NOMO-1 (cell line): ENCODE measurements at regions not wholly inside any gene's neighbourhood (a gene's known extent, or its start where the extent isn't known, plus 50 kb on each side); places are given as distances from the start of the nearest gene placed in this dataset.

Experiments used
- DNase-seq, 2 experiments: peaks; one replicate each; lab custom pipeline; 2025; ENCODE audit not compliant: unreplicated experiment in 2 of 2; lab: John Stamatoyannopoulos, UW

DNA sequence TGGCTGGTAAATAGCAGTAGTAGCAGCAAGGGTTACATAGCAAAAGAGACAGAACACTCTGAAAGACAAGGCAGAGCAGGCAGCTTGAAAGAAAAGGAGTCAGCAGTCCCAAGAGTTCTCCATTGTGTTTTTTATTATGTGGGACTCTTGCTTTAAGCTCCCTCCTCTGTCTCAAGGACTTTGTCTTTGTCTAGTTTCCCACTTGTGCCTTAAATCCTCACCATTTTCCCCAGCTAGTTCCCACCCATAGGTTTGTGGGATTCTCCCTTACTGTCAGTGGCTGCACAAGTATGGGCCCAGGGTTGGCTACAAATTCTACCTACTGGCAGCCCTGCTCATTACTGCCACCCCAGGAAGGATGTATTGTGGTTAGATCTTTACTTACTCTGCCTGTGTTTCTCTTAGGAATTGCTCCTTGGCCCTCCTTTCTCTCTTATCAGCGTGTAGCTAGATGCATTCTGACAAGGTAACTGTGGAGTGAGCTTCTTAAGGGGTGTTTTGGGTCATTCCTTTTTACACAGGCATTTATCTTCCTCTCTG is 413.4 kb upstream of the PCDH9 start:
- DNase-seq, result no peak

DNA sequence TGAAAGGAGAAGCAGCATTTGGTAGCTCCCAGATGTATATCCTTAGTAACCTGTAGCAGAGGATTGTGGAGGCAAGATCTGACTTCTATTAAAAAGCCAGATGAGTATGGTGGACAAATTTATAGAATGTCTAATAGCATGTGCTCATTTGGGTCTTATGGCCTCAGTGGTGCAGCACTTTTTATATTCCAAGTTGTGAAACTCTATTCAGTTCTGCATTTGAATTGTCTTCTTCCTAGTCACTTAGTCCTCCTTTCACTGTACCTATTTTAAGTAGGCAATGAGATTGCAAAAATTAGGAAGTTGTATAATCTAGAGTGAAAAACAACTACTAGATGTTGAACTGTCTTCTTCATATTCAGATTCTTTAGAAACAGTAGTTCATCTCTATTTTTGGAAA is 412.5 kb upstream of the PCDH9 start:
- DNase-seq, result peak; percentile 71 to 93

DNA sequence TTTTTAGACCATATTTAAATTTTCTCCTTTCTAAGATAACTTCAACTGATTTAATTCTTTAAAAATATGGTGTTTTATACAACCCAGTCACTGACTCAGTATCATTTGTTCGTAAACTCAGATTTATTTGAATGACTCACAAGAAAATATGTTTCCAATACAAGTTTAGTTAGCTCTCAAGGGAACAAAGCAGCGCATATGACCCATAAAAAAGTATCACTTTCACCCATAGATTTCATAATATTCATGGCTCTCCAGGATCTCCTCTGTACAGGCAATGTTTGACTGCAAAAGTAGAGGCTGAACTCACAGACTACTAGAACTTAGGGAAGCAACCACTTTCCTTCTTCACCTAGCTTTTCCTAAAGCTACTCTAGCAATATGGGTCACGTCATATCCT is 405.6 kb upstream of the PCDH9 start:
- DNase-seq, result no peak

DNA sequence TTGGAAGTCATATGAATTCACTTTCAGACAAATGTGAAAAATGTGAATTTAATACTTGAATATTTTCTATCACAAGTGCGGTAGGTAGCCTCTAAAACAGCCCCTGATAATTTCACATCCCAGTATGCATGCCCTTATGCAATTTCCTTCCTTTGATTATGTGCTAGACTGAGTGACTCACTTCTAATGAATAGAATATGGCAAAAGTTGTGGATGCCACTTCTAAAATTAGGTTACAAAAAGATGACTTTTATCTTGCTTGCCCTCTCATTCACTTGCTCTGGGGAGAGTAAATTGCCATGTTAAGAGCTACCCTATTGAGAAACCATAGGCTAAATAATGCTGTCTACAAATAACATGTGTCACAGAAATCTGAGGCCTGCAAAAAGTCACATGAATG is 402.5 kb upstream of the PCDH9 start:
- DNase-seq, result peak; percentile 64 to 91

DNA sequence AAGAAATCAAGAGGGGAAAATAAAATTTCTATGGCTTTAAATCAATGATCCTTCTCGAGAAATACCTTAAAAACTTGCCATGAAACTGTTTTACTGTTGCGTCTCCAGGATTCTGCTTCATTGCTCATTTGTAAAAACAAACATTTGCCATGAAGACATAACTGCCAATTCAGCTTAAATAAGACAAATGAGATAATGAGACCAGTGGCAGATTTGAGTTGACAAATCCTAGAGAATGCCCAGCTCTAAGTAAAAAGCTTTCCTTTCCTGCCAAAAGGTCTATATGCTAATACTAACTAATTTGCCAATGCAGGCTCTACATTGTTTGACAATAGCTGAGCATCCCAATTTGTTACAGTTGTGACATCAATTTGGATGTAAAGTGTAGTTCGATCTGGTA is 400.5 kb upstream of the PCDH9 start:
- DNase-seq, result no peak

DNA sequence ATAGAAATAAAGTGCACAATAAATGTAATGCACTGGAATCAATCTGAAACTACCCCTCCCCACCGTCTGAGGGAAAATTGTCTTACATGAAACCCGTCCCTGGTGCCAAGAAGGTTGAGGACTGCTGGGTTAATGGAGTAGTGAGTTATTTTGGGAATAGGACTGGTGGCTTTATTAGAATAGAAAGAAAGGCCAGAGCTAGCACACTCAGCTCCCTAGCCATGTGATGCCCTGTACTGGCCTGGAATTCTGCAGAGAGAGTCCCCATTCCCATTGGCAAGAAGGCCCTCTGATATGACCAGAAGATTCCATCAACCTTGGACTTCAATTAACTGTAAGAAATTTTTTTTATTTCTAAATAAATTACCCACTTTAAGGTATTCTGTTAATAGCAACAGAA is 393.5 kb upstream of the PCDH9 start:
- DNase-seq, result no peak

DNA sequence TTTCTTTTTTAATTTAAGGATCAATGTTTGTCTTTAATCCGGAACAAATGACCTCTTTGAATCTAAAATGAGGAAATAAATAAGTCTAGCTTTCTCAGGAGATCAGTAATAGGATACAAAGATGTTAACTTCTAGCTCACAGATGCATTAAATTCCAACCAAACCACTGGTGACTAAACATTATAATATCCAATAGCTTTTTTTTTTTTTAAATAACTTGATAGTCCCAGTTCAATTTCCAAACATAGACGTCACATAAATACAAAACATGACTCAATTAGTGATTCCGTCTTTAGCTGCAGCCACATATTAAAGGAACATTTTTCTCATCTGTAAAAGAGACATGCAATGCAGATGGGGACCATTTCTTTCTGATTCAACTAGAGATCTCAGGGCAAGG is 390.5 kb upstream of the PCDH9 start:
- DNase-seq, result no peak

DNA sequence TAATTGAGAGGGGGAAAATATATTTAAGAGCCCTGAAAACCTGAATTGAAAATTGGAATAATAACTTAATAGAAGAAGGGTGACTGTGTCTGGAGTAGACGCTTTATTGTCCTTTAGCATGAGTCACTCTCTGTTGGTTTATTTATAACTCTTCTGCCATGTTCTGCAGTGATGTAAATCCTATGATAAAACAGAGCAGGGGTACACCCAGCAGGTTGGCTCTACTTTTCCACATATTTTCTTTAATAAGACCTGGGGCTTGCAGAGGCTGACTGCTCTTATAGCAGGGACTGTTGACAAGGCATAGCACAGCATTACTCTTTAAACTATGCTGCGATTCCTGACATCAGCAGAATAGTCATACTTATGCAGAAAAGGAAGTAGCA is 389.9 kb upstream of the PCDH9 start:
- peak in 1 of 2 experiments; percentile 43 for DNase-seq

DNA sequence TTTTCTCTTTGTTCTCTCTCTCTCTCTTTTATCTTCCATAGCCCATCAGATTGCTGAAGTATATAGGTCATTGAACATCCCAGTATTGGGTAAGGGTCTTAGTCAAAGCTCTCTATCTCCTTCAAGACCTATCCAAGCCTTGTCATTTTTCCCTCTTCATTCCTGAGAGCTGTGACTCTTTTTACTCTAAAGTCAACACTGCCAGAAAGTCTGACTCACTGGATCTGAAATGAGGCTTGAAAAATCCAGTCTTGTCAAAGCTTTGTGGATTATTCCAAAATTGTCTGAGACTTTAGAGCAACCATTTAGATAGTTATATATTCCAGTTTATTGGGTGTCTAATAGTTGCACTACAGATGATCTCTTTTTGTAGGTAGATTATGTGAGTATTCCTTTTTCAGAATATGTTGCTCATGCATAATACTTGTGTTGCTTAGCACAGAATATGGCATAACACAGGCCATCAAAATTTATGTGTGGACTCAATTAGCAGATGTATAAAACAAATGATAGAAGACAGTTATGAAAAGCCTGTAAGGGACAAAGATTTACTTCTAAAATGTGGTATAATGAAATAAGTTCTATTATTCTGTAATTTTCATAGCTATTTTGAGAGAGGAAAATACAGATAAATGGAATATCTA is 389.3 kb upstream of the PCDH9 start:
- DNase-seq, result no peak

DNA sequence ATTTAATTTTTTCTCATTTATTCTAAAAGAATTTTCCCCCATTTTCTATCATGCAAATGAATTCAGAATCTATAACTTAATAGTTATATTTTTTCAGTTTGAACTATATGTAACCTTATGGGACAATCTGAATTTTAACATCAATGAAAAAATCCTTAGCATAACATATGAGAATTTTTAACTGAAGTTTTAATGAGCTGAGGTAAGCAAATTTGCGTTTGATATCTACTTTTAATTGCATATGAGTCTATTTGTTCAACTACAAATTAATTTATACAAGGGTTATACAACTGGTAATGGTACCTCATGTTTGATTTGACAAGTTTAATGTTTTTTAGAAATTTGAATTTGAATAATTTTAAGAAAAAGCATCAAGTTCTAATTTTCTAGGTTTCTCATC is 384.4 kb upstream of the PCDH9 start:
- no peak for DNase-seq

DNA sequence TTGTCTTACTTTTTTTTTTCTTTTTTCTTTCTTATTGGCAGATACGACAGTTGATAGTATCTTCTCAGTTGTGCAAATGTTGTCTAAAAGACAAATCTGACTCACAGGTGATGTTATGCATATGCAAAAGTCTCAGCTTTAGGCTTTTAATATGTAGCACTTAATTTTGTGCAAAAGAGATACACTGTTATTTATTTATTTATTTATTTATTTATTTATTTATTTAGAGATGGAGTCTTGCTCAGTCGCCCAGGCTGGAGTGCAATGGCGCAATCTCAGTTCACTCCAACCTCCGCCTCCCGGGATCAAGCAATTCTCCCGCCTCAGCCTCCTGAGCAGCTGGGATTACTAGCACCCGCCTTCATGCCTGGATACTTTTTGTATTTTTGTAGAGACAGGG is 383.9 kb upstream of the PCDH9 start:
- no peak for DNase-seq

DNA sequence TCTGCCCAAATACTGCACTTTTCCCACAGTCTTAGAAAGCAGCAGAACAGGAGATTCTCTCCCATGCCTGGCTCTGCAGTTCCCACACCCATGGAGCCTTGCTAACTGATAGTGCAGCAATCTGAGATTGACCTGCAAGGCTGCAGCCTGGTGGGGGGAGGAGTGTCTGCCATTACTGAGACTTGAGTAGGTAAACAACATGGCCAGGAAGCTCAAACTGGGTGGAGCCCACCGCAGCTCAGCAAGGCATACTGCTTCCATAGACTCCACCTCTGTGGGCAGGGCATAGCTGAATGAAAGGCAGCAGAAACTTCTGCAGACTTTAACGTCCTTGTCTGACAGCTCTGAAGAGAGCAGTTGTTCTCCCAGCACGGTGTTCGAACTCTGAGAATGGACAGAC is 358.5 kb upstream of the PCDH9 start:
- no peak for DNase-seq

DNA sequence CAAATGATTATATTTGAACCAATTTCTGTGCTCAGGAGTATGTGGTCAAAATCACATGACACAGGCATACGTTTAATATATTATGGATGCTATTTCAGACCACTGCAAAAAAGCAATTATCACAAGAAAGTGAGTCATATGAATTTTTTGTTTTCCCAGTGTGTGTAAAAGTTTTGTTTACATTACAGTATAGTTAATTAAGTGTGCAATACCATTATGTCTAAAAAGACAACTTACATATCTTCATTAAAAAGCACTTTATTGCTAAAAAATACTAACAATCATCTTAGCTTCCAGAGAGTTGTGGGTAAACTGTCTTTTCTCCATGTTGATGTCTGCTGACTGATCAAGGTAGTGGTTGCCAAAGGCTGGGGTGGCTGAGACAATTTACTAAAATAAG is 347.2 kb upstream of the PCDH9 start:
- DNase-seq, result no peak

DNA sequence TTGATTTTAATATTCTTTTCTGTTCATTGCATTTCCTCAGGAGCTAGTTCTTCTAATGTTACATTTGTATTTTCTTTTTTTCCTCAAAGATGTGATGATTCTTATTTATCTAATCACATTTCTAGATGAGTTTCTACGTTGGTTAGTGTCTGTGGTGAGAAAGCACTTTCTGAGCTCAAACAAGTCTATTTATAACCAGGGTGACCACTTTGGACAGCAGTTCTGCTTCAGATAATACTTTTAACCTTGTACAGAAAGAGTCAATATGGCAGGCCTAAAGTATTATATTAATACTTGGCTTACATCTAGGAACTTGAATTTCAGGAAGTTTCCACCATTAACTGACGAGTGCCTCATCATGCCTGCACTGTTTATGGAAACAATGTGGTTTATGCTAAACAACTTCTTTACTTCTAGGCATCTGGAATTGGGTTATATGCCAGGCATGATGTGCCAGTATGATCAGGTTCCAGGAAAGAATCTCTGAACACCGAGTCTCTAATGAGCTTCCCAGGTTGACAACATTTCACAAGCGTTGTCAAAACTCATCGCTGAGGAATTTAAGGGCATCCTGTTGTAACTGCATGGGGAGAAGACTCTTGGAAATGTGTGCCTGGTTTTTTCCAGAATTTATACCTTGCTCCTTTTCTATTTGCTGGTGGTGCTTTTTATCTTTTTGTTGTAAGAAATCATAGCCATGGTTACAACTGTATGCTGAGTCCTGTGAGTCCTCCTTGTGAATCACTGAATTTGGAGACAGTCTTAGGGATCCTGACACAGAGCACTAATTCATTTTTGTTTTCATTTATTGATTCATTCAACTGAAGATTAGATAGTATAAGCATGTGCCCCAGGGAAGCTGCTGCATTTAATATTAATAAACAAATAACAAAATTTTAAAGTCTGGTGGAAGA is 344.4 kb upstream of the PCDH9 start:
- no peak for DNase-seq

DNA sequence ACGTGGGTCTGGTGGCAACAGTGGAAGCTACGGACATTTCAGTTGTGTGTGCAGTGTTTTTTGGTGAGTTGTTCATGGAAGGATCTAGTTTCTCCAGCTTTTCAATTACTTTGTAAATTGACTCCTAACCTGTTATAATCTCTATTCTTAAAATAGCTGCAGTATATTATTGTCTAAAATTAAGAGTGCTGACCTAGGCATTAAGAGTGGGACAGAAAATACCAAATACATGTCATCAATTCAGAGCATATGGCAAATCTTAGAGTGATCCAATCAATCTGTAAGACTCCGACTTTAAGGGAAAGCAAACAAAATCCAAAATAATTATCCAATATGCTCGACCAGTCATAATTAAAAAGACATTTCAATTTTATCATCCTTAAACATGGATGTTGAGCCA is 338.1 kb upstream of the PCDH9 start:
- DNase-seq, result no peak

DNA sequence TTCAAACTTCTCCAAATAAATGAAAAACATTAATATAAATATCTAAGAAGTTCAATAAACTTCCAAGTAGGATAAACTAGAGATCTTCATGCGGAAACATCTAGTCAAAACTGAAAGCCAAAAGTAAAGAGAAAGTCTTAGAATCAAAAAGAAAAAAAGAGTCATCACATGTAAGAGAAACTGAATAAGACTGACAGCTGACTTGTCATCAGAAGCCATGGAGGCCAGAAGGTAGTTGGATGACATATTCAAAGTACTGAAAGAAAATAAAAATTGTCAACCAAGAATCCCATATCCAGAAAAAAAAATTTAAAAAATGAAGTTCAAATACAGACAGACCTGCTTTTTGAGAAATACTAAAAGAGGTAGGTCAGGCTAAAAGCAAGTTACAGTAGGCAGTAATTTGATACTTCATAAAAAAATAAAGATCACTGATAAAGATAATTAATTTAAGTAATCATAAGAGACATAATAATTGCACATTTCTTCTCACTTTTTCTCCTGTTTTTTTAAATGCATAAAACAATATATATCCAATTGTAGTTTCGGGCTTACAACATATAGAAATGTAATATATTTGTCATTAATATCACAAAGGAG is 327.6 kb upstream of the PCDH9 start:
- DNase-seq, result peak in 1 of 2 experiments; percentile 15

DNA sequence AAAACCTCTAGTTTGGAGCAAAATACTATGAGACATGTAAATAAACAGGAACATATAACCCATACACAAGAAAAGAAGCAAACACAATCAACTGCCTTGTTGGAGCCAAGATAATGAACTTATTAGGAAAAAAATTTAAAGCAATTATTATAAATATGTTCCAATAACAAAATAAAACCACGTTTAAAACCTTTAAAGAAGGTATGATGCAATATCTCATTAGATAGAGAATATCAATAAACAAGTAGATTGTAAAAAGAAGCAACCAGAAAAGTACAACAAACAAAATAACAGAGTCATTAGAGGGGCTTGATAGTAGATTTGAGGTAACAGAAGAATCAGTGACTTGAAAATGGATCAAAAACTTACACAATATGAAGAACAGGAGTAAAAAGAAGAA is 327.0 kb upstream of the PCDH9 start:
- no peak for DNase-seq

DNA sequence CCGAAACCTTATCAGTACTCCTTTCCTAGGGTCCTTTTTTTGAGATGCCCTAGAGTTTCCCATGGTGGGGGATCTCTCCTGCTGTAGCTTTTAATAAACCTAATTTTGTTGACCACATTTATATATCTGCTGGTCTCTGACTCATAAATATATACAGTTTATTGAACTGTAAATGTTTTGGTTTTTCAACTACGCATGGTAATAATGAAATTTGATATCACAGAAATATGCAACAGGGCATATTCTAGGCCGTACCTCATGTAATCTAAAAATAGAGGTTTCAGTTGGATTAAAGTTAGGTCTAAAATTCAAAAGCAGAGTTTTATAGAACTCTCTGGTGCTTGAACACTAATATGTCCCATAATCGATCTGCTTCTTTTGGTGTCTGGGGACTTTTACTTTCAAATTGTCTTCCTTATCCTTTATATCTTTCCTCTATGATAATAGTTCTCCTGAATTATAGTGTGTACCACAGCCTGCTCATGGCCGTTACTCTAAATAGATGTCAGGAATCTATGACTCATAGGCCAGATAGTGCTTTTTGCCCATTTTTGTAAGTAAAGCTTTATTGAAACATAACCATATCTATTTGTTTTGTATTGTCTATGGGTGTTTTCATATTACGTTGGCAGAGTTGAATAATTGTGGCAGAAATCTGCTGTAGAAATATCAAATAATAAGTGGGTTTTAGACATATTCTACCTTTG is 324.8 kb upstream of the PCDH9 start:
- no peak for DNase-seq

DNA sequence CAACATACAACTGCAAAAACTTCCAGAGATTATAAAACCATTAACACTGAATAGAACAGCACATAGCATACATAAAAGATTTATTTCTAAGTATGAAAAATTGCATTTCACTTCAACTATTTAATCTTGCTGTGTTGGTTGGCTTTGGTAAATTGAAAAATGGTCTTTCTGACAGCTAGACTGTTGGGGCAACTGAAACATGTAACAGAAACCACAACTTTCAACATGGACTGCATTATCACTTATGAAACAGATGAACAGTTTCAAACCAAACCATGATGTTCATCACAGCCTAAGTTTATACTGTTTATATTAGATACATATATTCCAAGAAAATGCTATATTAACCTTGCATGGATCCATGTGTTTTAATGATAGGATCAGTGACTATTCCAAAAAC is 324.1 kb upstream of the PCDH9 start:
- peak; percentile 14 to 40 for DNase-seq

DNA sequence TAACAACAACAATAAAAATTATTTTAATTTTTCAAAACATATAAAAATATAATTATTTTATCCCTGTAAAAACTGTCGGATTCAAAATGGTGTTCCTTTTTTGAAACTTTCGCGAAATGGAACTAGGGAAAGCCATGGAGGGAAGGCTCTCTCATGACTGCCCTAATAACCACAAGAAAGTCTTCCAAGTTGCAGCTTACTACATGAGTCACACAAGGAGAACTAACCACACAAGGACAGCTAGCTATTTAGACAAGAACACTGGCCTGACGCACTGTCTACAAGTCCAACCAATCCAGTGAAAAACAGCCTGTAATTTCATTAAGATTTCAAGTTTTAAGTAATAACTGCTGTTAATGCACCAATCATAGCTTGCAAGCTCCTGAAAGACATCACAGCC is 319.2 kb upstream of the PCDH9 start:
- peak in 1 of 2 experiments; percentile 12 for DNase-seq

DNA sequence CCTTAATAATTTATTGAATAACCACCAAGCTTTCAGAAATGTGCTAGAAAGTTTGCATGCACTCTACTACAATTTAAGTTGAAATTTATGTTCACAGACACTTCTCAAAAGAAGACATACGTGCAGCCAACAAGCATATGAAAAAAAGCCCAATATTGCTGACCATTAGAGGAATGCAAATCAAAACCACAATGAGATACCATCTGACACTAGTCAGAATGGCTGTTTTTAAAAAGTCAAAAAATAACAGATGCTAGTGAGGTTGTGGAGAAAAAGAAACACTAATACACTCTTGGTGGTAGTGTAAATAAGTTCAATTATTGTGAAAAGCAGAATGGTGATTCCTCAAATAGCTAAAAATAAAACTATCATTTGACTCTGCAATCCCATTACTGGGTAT is 308.8 kb upstream of the PCDH9 start:
- no peak for DNase-seq
